ENCODE measurements at regions not wholly inside any gene's neighbourhood (a gene's known extent, or its start where the extent isn't known, plus 50 kb on each side); places are given as distances from the start of the nearest gene placed in this dataset.

DNA sequence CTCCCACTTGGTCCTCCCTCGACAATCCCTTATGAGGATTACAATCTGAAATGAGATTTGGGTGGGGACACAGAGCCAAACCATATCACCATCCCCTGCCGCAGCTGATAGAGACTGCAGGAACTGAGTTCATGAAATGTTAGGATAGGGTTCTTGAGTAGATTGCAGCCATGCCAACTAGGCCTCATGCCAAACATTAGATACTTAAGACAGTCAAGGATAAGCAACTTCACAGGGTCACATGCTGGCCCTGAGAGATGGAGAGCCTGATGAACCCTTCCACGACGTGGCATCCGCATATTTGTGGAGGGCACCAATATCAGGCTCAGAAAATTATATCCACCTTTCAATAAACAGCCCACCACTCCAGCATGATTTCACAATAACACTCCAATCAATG lies 121.3 kb downstream of the ALDH8A1 start:
- Histone ChIP-seq H3K4me3 (no peak overlapping the region), H3K36me3 (no peaks in the 10 kb centered on the region), H3K27me3 (no peaks in the 10 kb centered on the region), H3K9me3 (no peaks in the 10 kb centered on the region), H3K4me1 (peaks cover 0 to 39% (median 8%) of the 10 kb centered on the region in 4 donors), H3K27ac (no peak overlapping the region)
- TF ChIP-seq, protein P1, sequence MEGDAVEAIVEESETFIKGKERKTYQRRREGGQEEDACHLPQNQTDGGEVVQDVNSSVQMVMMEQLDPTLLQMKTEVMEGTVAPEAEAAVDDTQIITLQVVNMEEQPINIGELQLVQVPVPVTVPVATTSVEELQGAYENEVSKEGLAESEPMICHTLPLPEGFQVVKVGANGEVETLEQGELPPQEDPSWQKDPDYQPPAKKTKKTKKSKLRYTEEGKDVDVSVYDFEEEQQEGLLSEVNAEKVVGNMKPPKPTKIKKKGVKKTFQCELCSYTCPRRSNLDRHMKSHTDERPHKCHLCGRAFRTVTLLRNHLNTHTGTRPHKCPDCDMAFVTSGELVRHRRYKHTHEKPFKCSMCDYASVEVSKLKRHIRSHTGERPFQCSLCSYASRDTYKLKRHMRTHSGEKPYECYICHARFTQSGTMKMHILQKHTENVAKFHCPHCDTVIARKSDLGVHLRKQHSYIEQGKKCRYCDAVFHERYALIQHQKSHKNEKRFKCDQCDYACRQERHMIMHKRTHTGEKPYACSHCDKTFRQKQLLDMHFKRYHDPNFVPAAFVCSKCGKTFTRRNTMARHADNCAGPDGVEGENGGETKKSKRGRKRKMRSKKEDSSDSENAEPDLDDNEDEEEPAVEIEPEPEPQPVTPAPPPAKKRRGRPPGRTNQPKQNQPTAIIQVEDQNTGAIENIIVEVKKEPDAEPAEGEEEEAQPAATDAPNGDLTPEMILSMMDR (IDR thresholded peaks at IDR 0.05) = no peak
- no peak for TF ChIP-seq POLR2A (IDR thresholded peaks at IDR 0.05)
- DNase-seq (no peak), ATAC-seq (no peak)
- intact Hi-C loops (cut with DNase I) = loop anchor here (10.0 kb wide), 2 partner anchors 46 to 674 kb away; no protein-coding TSS in a partner anchor
- 77% methylated on average over 2 of the region's 5 CpGs for WGBS (ENCODE audit: insufficient coverage, low coverage, low lambda C conversion rate, missing lambda C conversion rate)

DNA sequence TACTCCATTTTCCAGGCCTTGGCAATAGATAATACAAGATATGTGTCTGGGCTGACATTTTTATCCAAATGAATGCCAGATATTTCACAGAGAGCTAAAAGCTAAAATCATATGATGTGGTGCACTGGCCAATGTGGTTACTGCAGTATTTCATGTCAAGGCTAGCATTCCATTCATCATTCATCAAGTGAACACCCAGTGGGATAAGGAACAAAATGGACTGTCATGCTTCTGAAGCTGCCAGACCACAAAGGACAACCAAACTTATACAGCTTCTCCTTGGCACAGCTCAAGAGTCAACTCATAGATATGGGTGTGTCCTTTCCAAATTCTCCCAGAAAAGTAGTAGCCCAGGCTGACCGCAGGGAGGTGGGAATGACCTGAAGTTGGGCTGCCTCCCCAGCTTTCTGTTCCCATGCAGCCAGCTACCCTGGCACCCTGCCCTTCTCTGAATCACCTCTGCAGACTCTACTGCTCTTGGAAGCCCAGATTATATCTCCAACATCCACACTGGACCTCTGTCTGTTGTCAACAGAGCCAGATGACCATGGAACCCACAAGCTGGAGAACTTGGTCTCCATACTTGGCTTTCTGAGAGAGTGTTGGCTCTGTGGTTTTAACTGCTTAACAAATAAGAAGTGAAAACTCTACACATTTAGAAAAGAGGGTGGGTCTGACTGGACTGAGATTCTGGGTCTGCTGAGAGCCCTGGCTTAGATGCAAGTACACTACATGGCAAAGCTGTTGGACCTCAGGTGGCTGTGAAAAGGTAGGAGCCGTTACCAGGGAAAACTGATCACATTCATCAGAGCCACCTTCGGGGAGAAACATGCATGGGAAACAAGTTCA lies 122.8 kb downstream of the ALDH8A1 start:
- WGBS (ENCODE audit: insufficient coverage, low coverage, low lambda C conversion rate, missing lambda C conversion rate) = 79% methylated on average over 2 of the region's 3 CpGs
- TF ChIP-seq POLR2A (IDR thresholded peaks at IDR 0.05) = no peak
- TF ChIP-seq, protein P1 (IDR thresholded peaks at IDR 0.05) = peak; percentile 35 to 60 (median 46)
- Histone ChIP-seq H3K9me3 (no peaks in the 10 kb centered on the region), H3K27me3 (no peaks in the 10 kb centered on the region), H3K27ac (peak overlapping the region in 1 of 3 donors; percentile 24), H3K4me3 (no peak overlapping the region), H3K36me3 (no peaks in the 10 kb centered on the region), H3K4me1 (peaks cover 0 to 45% (median 12%) of the 10 kb centered on the region in 4 donors)
- ATAC-seq = peak; percentile 71 to 86 (median 76)
- intact Hi-C loops (cut with DNase I) = loop anchor here (10.0 kb wide), 2 partner anchors 48 to 672 kb away; no protein-coding TSS in a partner anchor
- DNase-seq = peak; percentile 86 to 88 (median 86)

DNA sequence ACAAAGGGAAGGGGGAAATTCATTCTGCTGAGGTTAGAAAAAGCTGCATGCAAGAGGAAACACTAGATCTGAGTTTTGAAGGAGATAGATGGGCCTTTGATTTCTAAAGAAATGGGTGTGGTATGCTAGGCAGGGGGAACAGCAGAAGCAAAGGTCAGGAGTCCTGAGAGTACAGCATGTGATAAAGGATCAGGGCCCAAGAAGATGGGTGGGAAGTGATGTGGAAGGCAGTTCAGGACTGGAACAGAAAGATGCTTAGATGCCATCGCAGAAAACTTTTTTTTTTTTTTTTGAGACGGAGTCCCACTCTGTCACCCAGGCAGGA lies 126.2 kb downstream of the ALDH8A1 start:
- Histone ChIP-seq H3K27me3 (no peaks in the 10 kb centered on the region), H3K36me3 (no peaks in the 10 kb centered on the region)
- no peak for TF ChIP-seq POLR2A (IDR thresholded peaks at IDR 0.05)
- TF ChIP-seq, protein P1 (IDR thresholded peaks at IDR 0.05) = no peak

DNA sequence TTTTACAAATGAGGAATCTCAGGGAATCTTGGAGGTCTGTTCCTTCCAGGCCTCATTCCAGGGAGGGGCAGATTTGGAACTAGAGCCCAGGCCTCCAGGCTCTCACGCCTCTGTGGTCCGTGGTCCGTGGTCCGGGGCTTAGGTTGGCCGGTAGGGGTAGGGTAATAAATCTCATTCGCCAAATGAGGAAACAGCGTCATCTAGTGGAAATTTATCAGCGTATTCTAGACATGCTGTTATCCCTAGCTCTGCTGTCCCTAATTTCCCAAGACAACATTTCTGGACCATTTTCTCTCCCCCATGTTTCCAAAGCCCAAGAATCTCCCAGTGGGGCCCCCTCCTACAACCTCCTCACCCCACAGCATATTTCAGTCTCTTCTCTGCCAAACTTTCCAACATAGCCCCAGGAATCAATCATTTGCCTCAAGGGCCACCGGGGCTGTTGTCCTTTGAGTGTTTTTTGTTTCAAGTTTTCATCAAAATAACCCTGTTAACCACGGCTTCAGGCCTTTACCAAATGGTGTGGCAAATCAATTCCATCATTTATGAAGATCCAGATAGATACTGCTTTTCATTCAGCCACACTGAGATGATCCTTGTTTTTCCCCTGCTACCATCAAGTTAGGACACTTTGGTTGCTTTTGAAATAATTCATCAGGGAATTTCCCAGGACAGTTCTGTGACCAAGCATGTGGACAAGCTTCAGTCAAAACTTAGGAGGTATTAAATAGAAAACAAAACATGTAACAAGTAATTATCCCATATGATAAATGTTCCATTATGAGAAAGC lies 126.8 kb downstream of the ALDH8A1 start:
- H3K27me3 ChIP-seq = no peaks in the 10 kb centered on the region
- DNase-seq (peak in 2 of 3 donors; percentile 31 to 58), ATAC-seq (peak; percentile 83 to 92 (median 83))
- H3K4me3 ChIP-seq = no peak overlapping the region
- 14% methylated on average over 8 of the region's 10 CpGs for WGBS (ENCODE audit: insufficient coverage, low coverage, low lambda C conversion rate, missing lambda C conversion rate)
- no peaks in the 10 kb centered on the region for H3K9me3 ChIP-seq
- TF ChIP-seq, protein P1 (IDR thresholded peaks at IDR 0.05) = peak; percentile 75 to 98 (median 82)
- TF ChIP-seq POLR2A (IDR thresholded peaks at IDR 0.05) = no peak
- H3K27ac ChIP-seq = peak overlapping the region; percentile 0 to 67 (median 16)
- peaks cover 0 to 38% (median 3%) of the 10 kb centered on the region in 4 donors for H3K4me1 ChIP-seq
- intact Hi-C loops (cut with DNase I) = loop anchor here (10.0 kb wide), 2 partner anchors 52 to 668 kb away; no protein-coding TSS in a partner anchor
- no peaks in the 10 kb centered on the region for H3K36me3 ChIP-seq

More for the DNA sequence above, 126.2 kb downstream of the ALDH8A1 start:
- ATAC-seq = no peak
- Histone ChIP-seq H3K9me3 (no peaks in the 10 kb centered on the region), H3K27ac (no peak overlapping the region), H3K4me1 (peaks cover 0 to 38% (median 3%) of the 10 kb centered on the region in 4 donors), H3K4me3 (no peak overlapping the region)
- intact Hi-C loops (cut with DNase I) = loop anchor here (10.0 kb wide), 2 partner anchors 51 to 669 kb away; no protein-coding TSS in a partner anchor
- DNase-seq = no peak
- WGBS (ENCODE audit: insufficient coverage, low coverage, low lambda C conversion rate, missing lambda C conversion rate) = 63% methylated on average over 1 of the region's 2 CpGs

Data from right lobe of liver (tissue), 6 donors.